GM13977 (cell line): ENCODE measurements at regions not wholly inside any gene's neighbourhood (a gene's known extent, or its start where the extent isn't known, plus 50 kb on each side); places are given as distances from the start of the nearest gene placed in this dataset.
"Not testable (repeated sequence)": the region's sequence is repeated elsewhere in the genome, so short reads cannot be mapped to it uniquely, and the experiment has no call there.

ENCODE experiments used
- DNase-seq: peaks from one replicate; pipeline ENCODE4 v3.0.0; 2012; ENCODE audit warnings: low spot score
- in situ Hi-C: fragments of 300-500 bp; cut with MboI; formaldehyde crosslinking; loops from one replicate; pipeline ENCODE4 v1.12.0; 2022; ENCODE audit warnings: low sequenced_read_pairs, low pct_unique_long_range_greater_than_20kb, mixed read lengths, inconsistent platforms; ENCODE audit not compliant: unreplicated experiment
- TF ChIP-seq, protein P1 (sequence below): IDR thresholded peaks from 2 replicates; pipeline ENCODE4 v1.5.1; 2012; ENCODE audit warnings: mild to moderate bottlenecking, control low read depth; ENCODE audit not compliant: insufficient read depth; ENCODE audit errors: extremely low read depth, missing control alignments

DNA sequence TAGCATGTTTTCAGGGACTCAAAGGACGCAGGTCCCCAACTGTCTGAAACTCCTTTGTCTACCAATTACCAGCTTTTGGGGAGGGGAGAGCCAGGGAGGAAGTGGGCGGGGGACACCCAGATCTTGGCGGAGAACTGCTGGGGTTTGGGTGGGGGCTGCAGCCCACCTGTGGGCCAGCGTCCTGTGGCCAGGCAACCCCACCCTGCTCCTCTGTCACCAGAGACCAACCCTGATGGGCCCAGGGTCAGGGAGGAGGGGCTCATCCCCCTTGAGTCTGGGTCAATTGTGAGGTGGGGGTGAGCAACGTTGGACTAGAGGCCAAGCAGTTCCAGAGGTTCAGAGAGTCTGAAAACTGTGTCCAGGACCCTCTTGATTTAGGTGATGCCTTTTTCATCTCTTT lies 96.1 kb upstream of the TARDBP start:
- in situ Hi-C loops = no loop called here
- TF ChIP-seq, protein P1, sequence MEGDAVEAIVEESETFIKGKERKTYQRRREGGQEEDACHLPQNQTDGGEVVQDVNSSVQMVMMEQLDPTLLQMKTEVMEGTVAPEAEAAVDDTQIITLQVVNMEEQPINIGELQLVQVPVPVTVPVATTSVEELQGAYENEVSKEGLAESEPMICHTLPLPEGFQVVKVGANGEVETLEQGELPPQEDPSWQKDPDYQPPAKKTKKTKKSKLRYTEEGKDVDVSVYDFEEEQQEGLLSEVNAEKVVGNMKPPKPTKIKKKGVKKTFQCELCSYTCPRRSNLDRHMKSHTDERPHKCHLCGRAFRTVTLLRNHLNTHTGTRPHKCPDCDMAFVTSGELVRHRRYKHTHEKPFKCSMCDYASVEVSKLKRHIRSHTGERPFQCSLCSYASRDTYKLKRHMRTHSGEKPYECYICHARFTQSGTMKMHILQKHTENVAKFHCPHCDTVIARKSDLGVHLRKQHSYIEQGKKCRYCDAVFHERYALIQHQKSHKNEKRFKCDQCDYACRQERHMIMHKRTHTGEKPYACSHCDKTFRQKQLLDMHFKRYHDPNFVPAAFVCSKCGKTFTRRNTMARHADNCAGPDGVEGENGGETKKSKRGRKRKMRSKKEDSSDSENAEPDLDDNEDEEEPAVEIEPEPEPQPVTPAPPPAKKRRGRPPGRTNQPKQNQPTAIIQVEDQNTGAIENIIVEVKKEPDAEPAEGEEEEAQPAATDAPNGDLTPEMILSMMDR = no peak
- DNase-seq = no peak

DNA sequence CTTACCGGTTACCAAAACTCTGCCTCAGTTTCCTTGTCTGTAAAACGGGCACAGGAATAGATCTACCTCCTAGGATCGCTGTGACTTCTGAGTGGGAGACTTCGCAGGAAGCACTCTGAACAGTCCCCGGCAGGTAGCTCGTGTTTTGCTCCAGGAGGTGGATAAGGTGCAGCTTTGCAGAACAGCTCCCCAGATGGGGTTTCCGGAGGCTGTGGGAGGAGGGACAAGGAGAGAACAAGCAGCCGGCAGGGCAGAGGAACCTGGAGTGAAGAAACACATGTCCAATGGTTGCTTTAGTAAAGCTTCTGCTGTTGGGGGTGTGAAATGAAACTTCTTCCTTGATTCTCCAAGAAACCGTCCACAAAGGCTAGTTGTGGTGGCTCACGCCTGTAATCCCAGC lies 95.5 kb upstream of the TARDBP start:
- DNase-seq = no peak
- in situ Hi-C loops = no loop called here
- TF ChIP-seq, protein P1 = no peak

DNA sequence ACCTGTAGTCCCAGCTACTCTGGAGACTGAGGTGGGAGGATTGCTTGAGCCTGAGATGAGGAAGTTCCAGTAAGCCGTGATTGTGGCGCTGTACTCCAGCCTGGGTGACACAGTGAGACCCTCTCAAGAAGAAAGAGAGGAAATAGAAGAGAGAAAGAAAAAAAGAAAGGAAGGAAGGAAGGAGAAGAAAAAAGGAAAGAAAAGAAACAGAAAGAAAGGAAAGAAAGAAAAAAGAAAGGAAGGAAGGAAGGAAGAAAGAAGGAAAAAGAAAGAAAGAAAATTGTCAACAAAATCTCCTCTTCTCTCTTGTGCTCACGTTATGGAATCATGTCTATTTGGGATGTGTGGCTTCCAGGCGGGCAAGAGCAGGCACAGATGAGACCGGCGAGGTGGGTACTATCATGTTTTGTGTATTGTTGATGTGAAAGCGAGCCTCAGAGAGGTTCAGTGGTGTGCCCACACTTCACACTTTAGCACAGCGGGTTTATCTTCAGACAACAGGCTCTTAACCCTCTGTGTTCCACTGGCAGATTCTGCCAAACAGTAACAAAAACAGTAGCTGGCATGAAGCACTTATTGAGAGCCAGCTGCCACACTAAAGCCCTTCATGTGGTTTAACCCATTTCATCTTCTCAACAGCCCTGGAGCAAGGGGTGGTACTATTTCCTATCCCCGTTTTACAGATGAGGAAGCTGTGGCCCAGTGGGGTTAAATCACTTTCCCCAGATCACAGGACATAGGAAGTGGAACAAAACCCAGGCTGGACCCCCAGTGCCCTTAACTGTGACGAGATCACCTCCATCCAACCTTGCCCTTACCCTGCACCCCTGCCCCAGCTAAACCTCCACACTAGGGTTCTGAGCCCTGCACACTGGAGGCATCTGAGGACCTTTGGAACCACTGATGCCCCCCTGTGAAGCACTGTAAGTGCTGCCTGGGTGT lies 94.7 kb upstream of the TARDBP start:
- TF ChIP-seq, protein P1 = no peak
- DNase-seq = no peak
- in situ Hi-C loops = no loop called here

DNA sequence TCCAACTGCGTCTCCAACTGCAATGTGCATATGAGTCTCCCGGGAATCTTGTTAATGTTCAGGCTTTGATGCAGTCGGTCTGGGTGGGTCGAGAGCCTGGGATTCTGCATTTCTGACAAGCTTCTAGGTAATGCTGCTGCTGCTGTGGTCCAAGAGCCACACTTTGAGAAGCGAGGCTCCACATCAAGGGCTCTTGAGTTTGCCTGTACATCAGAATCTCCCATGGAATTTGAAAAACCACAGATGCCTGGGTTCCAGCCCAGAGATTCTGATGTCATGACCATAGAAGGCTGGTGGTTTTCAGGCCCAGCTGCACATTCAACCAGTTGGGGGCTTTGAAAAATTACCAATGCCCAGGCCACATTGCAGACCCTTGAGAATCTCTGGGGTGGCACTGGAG lies 93.9 kb upstream of the TARDBP start:
- DNase-seq = no peak
- TF ChIP-seq, protein P1 = no peak
- in situ Hi-C loops = no loop called here

DNA sequence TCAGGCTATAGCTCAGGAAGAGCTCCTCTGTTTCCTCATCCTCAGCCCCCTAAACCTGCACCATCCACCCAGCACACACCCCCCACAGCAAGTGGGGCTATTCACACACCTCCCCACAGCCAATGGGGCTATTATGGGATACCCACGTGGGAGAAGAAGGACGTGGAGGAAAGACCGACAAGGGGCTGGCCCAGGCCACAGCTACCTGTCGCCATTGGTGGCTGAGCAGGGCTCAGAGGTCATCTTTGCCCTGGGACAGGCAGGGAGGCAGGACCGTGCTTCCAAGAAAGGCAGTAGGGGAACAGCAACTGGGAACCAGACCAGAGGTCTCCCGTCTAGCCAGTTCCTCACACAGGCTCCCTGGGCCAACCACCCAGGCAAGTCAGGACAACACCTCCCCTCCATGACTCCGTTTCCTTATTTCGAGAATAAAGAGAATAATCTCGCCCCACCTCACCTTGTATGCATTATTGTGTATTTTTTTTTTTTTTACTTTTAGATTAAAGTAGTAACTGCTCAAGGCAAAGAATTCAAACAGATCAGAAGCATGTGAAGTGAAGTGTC lies 92.3 kb upstream of the TARDBP start:
- no peak for DNase-seq
- TF ChIP-seq, protein P1 = no peak
- in situ Hi-C loops = no loop called here

DNA sequence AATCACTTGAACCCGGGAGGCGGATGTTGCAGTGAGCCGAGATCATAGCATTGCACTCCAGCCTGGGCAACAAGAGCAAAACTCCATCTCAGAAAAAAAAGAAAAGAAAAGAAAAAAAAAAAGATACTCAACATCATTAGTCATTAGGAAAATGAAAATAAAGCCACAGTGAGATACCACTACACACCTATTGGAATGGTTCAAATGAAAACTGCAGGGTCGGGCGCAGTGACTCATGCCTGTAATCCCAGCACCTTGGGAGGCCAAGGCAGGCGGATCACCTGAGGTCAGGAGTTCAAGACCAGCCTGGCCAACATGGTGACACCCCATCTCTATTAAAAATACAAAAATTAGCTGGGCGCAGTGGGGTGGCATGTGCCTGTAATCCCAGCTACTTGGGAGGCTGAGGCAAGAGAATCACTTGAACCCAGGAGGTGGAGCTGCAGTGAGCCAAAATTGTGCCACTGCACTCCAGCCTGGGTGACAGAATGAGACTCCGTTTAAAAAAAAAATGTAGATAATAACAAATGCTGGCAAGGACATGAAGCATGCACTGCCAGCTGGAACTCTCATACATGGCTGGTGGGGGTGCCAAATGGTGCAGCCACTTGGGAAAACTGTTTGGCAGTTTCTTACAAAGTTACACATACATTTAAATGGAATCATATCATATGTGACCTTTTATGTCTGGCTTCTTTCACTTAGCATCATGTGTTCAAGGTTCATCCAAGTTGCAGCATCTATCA lies 90.0 kb upstream of the TARDBP start:
- DNase-seq, in situ Hi-C loops: not testable (repeated sequence)
